Upper lobe of right lung (tissue), 1 donor: ENCODE measurements at regions not wholly inside any gene's neighbourhood (a gene's known extent, or its start where the extent isn't known, plus 50 kb on each side); places are given as distances from the start of the nearest gene placed in this dataset.

ENCODE experiments used
- ATAC-seq: fragments of 200-7000 bp; cut with Tn5 transposase; one replicate; pipeline ENCODE4 v1.9.1; 2020; ENCODE audit warnings: mild to moderate bottlenecking, moderate library complexity
- DNase-seq: peaks from one replicate; pipeline ENCODE4 v3.0.0-alpha.2; 2020
- H3K27ac ChIP-seq: fragments of 200-600 bp; one replicate; pipeline ENCODE4 v1.8.0; 2022
- H3K27me3 ChIP-seq: fragments of 200-600 bp; one replicate; pipeline ENCODE4 v1.8.0; 2022; ENCODE audit warnings: mild to moderate bottlenecking
- H3K36me3 ChIP-seq: fragments of 200-600 bp; one replicate; pipeline ENCODE4 v1.8.0; 2022
- H3K4me1 ChIP-seq: fragments of 200-600 bp; one replicate; pipeline ENCODE4 v1.8.0; 2022
- H3K4me3 ChIP-seq: fragments of 200-600 bp; one replicate; pipeline ENCODE4 v1.8.0; 2022; ENCODE audit warnings: mild to moderate bottlenecking
- H3K9me3 ChIP-seq: fragments of 200-600 bp; one replicate; pipeline ENCODE4 v1.8.0; 2022
- intact Hi-C: fragments of 100-400 bp; cut with DNase I; formaldehyde crosslinking; loops from one replicate; pipeline ENCODE4 v1.11.0; 2022
- TF ChIP-seq, protein P1 (sequence below): fragments of 200-600 bp; IDR thresholded peaks from one replicate; pipeline ENCODE4 v1.8.0; 2022; ENCODE audit warnings: antibody characterized with exemption
- donor health status: DM: no; HTN: yes; CAD: no; lungs with severe emphysema.

DNA sequence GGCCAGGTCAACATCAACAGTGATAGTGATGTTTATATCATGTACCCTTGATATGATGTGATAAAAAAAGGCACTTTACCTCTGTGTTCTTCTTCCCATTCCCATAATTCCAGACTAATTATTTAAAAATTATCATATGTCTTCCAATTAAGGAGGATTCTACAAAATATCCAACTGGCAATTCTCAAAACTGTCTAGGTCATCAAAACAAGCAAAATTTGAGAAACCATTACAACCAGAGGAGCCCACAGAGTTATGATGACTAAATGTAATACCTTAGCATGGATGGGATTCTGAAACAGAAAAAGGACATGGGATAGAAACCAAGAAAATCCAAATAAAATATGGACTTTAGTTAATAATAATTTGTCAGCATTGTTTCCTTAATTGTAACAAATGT is 428.6 kb upstream of the AMOT start:
- Histone ChIP-seq H3K4me3 (no peak overlapping the region), H3K27me3 (no peaks in the 10 kb centered on the region), H3K27ac (no peak overlapping the region), H3K4me1 (no peaks in the 10 kb centered on the region), H3K36me3 (no peaks in the 10 kb centered on the region), H3K9me3 (no peaks in the 10 kb centered on the region)
- intact Hi-C loops = no loop called here
- TF ChIP-seq, protein P1, sequence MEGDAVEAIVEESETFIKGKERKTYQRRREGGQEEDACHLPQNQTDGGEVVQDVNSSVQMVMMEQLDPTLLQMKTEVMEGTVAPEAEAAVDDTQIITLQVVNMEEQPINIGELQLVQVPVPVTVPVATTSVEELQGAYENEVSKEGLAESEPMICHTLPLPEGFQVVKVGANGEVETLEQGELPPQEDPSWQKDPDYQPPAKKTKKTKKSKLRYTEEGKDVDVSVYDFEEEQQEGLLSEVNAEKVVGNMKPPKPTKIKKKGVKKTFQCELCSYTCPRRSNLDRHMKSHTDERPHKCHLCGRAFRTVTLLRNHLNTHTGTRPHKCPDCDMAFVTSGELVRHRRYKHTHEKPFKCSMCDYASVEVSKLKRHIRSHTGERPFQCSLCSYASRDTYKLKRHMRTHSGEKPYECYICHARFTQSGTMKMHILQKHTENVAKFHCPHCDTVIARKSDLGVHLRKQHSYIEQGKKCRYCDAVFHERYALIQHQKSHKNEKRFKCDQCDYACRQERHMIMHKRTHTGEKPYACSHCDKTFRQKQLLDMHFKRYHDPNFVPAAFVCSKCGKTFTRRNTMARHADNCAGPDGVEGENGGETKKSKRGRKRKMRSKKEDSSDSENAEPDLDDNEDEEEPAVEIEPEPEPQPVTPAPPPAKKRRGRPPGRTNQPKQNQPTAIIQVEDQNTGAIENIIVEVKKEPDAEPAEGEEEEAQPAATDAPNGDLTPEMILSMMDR = no peak
- DNase-seq (no peak), ATAC-seq (no peak)

DNA sequence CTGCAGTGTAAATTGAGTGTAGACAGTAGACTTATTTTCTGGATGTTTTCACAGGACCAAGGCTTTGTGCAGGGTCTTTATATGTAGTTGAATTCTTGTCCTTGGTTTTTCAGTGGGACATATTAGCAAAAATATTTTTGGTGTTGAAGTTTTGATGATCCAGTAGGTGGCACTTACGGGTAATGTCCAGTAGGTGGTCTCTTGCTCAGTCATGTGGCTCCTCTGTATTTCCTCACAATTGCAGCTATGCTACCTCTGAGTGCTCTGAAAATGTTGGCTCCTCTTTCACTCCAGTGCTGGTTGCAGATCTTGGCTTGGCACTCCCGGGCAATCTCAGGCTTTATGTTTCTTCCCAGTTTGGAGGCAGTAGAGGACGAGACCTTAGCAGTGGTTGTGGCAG is 419.8 kb upstream of the AMOT start:
- no peak for DNase-seq
- ATAC-seq = no peak
- H3K27me3 ChIP-seq = no peaks in the 10 kb centered on the region
- no peak overlapping the region for H3K27ac ChIP-seq
- H3K36me3 ChIP-seq = no peaks in the 10 kb centered on the region
- no peaks in the 10 kb centered on the region for H3K9me3 ChIP-seq
- no peak overlapping the region for H3K4me3 ChIP-seq
- H3K4me1 ChIP-seq = no peaks in the 10 kb centered on the region
- TF ChIP-seq, protein P1 = no peak
- intact Hi-C loops = no loop called here

DNA sequence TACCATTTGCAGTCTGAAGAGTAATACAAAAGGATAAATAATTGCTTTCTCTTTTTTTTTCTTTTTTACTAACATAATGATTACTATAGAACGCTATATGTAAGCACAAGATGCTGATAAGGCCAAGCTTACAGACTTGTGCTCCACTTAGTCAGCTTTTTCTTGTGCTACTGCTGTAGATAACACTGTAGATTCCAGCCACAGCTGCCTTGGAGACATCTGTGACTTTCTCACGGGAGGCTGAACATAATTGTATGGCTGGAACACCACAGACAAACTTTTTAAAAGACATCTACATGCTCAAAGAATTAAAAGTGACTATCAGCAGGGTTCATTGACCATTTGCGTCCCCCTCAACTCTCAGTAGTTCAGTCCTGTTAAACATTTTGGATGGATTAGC is 381.7 kb upstream of the AMOT start:
- H3K9me3 ChIP-seq = no peaks in the 10 kb centered on the region
- ATAC-seq = no peak
- TF ChIP-seq, protein P1 = no peak
- intact Hi-C loops = no loop called here
- DNase-seq = no peak
- no peaks in the 10 kb centered on the region for H3K36me3 ChIP-seq
- H3K27ac ChIP-seq = no peak overlapping the region
- H3K27me3 ChIP-seq = no peaks in the 10 kb centered on the region
- H3K4me3 ChIP-seq = no peak overlapping the region
- H3K4me1 ChIP-seq = no peaks in the 10 kb centered on the region

DNA sequence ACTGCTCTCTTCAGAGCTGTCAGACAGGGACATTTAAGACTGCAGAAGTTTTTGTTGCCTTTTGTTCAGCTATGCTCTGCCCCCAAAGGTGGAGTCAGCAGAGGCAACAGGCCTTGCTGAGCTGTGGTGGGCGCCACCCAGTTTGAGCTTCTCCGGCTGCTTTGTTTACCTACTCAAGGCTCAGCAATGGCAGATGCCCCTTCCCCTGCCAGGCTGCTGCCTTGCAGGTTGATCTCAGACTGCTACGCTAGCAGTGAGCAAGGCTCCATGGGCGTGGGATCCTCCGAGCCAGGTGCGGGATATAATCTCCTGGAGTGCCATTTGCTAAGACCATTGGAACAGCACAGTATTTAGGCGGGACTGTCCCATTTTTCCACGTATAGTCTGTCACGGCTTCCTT is 371.4 kb upstream of the AMOT start:
- DNase-seq (no peak), ATAC-seq (no peak)
- H3K36me3 ChIP-seq = no peaks in the 10 kb centered on the region
- intact Hi-C loops = no loop called here
- no peak overlapping the region for H3K4me3 ChIP-seq
- H3K27me3 ChIP-seq = no peaks in the 10 kb centered on the region
- no peak overlapping the region for H3K27ac ChIP-seq
- H3K9me3 ChIP-seq = no peaks in the 10 kb centered on the region
- TF ChIP-seq, protein P1 = no peak
- no peaks in the 10 kb centered on the region for H3K4me1 ChIP-seq

DNA sequence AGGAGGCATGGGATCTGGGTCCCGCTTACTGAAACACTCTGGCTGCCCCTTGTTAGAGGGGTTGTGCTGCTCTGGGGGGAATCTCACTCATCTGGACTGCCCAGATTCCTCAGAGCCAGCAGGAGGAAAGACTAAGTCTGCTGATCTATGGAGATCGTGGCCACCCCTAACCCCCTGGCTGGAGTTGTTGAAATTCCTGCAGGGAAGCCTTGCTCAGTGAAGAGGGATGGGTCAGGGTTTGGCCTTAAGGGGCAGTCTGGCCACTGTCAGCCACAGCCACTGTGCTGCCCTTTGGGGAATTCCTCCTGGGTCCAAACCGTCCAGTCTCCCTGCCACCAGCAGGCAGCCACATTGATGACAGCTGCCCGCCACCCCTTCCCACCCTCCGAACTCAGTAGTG is 362.0 kb upstream of the AMOT start:
- H3K36me3 ChIP-seq = no peaks in the 10 kb centered on the region
- DNase-seq = no peak
- TF ChIP-seq, protein P1 = no peak
- H3K27me3 ChIP-seq = no peaks in the 10 kb centered on the region
- H3K27ac ChIP-seq = no peak overlapping the region
- no peak overlapping the region for H3K4me3 ChIP-seq
- H3K4me1 ChIP-seq = no peaks in the 10 kb centered on the region
- intact Hi-C loops = no loop called here
- ATAC-seq = no peak
- no peaks in the 10 kb centered on the region for H3K9me3 ChIP-seq

DNA sequence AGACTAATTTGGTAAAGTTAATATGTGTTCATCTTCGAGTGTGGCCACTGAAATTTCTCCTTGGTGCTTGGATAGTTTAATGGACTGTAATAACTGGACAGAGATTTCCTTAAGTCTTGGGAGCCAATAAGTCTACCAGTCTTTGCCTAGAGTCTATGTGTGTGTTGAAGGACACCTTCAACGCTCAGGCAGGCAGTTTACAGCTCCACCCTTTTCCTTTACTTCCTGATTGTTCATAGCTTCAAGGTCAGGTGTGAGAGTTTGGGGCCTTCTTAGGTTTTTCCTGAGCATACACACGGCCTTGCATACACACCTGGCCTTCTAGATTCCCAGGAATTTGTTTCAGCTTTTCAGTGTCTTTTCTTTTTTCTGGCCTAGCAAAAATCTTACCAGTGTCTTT is 355.3 kb upstream of the AMOT start:
- TF ChIP-seq, protein P1 = no peak
- H3K36me3 ChIP-seq = no peaks in the 10 kb centered on the region
- ATAC-seq (no peak), DNase-seq (no peak)
- intact Hi-C loops = no loop called here
- no peaks in the 10 kb centered on the region for H3K9me3 ChIP-seq
- no peak overlapping the region for H3K27ac ChIP-seq
- H3K4me1 ChIP-seq = no peaks in the 10 kb centered on the region
- no peak overlapping the region for H3K4me3 ChIP-seq
- H3K27me3 ChIP-seq = no peaks in the 10 kb centered on the region
